ENCODE measurements at regions not wholly inside any gene's neighbourhood (a gene's known extent, or its start where the extent isn't known, plus 50 kb on each side); places are given as distances from the start of the nearest gene placed in this dataset.

DNA sequence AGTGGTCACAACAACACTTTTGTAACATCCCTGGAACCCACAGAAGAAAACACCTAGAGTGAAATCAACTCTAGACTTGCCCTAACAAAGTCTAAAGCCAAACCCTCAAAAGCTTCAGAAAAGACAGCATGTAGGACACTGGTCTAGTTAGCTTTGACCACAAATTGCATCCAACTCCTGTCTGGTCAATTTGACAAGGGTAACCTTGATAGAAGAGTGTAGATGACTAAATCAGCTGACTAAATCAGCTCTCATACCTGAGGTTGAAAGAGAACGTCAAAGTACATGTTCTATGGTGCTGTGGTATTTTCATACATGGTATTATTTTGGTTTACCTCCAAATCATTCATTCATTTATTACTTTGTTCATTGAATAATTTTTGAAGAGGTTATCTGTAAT lies 272.8 kb downstream of the KLF5 start:
- no peak for TF ChIP-seq OSR1 (CRISPR knock-in tag; IDR thresholded peaks at IDR 0.05)
- TF ChIP-seq, protein P1, sequence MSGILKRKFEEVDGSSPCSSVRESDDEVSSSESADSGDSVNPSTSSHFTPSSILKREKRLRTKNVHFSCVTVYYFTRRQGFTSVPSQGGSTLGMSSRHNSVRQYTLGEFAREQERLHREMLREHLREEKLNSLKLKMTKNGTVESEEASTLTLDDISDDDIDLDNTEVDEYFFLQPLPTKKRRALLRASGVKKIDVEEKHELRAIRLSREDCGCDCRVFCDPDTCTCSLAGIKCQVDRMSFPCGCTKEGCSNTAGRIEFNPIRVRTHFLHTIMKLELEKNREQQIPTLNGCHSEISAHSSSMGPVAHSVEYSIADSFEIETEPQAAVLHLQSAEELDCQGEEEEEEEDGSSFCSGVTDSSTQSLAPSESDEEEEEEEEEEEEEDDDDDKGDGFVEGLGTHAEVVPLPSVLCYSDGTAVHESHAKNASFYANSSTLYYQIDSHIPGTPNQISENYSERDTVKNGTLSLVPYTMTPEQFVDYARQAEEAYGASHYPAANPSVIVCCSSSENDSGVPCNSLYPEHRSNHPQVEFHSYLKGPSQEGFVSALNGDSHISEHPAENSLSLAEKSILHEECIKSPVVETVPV (CRISPR knock-in tag; IDR thresholded peaks at IDR 0.05), result no peak
